ENCODE measurements at regions not wholly inside any gene's neighbourhood (a gene's known extent, or its start where the extent isn't known, plus 50 kb on each side); places are given as distances from the start of the nearest gene placed in this dataset.

DNA sequence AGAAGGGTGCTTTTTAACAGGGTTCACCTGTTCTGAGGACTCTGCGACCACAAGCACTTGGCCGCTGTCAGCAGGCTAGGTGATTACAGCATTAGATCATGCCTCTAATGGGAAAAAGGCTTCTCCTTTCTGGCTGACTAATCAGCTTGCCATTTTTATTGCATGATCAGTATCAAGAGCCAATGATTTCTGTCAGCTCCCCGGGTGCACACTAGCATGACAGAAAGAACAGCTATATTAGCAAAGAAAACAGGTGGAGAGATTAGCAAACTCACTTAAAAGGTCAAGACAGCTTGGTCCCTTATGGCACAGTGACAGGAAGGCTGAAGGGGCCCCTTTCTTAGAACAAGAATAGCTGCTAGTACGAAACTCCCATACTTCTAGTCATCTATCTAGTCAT is 170.0 kb downstream of the SMIM20 start:
- no peak for ATAC-seq
- H3K4me1 Mint-ChIP-seq: peaks cover 5 to 21% (median 12%) of the 10 kb centered on the region in 4 donors

DNA sequence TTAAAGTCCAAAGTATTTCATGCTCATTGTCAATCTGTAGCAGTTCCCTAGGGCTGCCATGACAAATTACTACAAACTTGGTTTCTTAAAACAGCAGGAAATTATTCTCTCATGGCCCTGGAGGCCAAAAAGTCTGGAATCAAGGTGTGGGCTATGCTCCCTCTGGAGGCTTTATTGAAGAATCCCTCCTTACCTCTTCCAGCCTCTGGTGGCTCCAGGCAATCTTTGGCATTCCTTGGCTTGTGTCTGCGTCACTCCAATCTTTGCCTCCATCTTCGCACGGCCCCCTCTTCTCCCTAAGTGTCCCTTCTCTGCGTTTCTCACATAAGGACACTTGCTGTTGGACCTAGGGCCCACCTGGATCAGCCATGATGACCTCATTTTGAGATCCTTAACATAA is 170.4 kb downstream of the SMIM20 start:
- Mint-ChIP-seq H3K27me3 (peaks cover 6 to 47% (median 18%) of the 10 kb centered on the region in 5 donors), H3K27ac (no peak overlapping the region), H3K9me3 (peaks cover 0 to 2% (median 0%) of the 10 kb centered on the region in 9 donors), H3K4me1 (peaks cover 5 to 21% (median 12%) of the 10 kb centered on the region in 4 donors), H3K36me3 (no peaks in the 10 kb centered on the region), H3K4me3 (no peak overlapping the region)
- ATAC-seq (no peak), DNase-seq (no peak)
- POLR2A ChIA-PET: no interaction called here

More for the DNA sequence above, 170.0 kb downstream of the SMIM20 start:
- DNase-seq: no peak
- POLR2A ChIA-PET: no interaction called here
- Mint-ChIP-seq H3K36me3 (no peaks in the 10 kb centered on the region), H3K4me3 (no peak overlapping the region), H3K27me3 (peaks cover 6 to 47% (median 18%) of the 10 kb centered on the region in 5 donors), H3K27ac (no peak overlapping the region), H3K9me3 (peaks cover 0 to 2% (median 0%) of the 10 kb centered on the region in 9 donors)

DNA sequence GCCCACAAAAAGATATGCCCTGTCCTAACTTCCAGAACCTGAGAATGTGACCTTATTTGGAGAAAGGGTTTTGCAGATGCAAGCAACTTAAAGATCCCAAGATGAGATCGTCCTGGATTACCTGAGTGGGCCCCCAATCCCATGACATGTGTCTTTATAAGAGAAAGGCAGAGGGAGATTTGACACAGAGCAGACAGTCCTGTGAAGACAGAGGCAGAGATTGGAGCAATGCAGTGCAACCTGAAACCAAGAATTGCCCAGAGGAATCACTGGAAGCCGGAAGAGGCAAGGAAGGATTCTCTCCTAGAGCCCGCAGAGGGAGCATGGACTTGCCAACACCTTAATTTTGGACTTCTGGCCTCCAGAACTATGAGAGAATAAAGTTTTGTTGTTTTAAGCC is 171.5 kb downstream of the SMIM20 start:
- POLR2A ChIA-PET: no interaction called here

DNA sequence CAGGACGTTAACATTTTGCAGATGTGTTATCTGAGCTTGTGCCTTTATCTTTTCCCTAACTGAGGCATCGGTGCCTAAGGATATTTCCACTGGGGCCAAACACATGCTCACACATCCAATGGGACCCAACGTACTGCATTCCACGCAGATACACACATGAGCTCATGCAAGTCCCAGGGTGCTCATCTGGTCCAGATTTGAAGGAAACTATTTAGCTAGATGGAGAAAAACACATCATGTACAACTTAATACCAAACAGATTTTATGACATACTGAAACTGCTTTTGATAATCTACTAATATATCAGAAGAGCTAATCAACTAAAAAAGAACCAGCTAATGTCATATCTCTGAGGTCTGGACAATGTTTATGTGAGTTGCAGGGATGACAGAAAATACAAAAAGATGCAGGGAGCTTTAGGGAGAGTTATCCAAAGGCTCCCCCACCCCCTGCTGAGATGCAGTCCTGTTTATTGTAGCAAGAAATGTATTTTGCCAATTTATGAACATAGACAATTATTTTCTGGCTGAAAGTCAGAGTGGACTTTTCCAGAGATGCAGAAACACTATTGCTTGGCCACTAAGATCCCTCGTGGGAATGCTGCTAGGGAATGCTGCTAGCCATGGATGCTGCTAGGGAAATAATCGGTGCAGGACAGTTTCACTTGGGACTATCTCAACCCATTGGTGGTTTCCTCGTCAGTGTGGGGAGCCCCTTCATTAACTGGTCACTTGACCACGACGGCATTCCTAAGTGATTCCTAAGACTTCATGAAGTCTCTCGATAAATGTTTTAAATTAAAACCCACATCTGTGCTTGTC is 172.8 kb downstream of the SMIM20 start:
- no peak for ATAC-seq

More for the DNA sequence above, 171.5 kb downstream of the SMIM20 start:
- Mint-ChIP-seq H3K4me1 (peaks cover 5 to 21% (median 12%) of the 10 kb centered on the region in 4 donors), H3K27ac (no peak overlapping the region), H3K36me3 (peaks cover 0 to 8% (median under 1%) of the 10 kb centered on the region in 3 donors), H3K4me3 (no peak overlapping the region), H3K9me3 (peaks cover 0 to 10% (median 8%) of the 10 kb centered on the region in 9 donors), H3K27me3 (peaks cover 7 to 50% (median 18%) of the 10 kb centered on the region in 5 donors)
- DNase-seq (no peak), ATAC-seq (no peak)

GRCh38 chr4:26088433-26088928 is 174.5 kb downstream of the SMIM20 start:
- no peak for ATAC-seq
- no peak overlapping the region for H3K4me3 Mint-ChIP-seq
- H3K27ac Mint-ChIP-seq: peak overlapping the region in 1 of 10 donors; percentile 21
- H3K4me1 Mint-ChIP-seq: peaks cover 0 to 16% (median 4%) of the 10 kb centered on the region in 4 donors
- peaks cover 0 to 18% (median 2%) of the 10 kb centered on the region in 3 donors for H3K36me3 Mint-ChIP-seq
- H3K27me3 Mint-ChIP-seq: peaks cover 5 to 31% (median 17%) of the 10 kb centered on the region in 5 donors
- DNase-seq: no peak
- H3K9me3 Mint-ChIP-seq: peaks cover 3 to 28% (median 18%) of the 10 kb centered on the region in 9 donors
- POLR2A ChIA-PET: no interaction called here

More for the DNA sequence above, 172.8 kb downstream of the SMIM20 start:
- Mint-ChIP-seq H3K27ac (peak overlapping the region in 1 of 10 donors; percentile 73), H3K4me3 (no peak overlapping the region), H3K9me3 (peaks cover 3 to 22% (median 16%) of the 10 kb centered on the region in 9 donors), H3K36me3 (peaks cover 0 to 18% (median 2%) of the 10 kb centered on the region in 3 donors), H3K27me3 (peaks cover 5 to 39% (median 15%) of the 10 kb centered on the region in 5 donors), H3K4me1 (peaks cover 5 to 16% (median 7%) of the 10 kb centered on the region in 4 donors)
- POLR2A ChIA-PET: no interaction called here
- DNase-seq: no peak

GRCh38 chr4:26093551-26093950 is 179.5 kb downstream of the SMIM20 start:
- no peak for DNase-seq
- POLR2A ChIA-PET: no interaction called here
- Mint-ChIP-seq H3K36me3 (peaks cover 0 to 33% (median 2%) of the 10 kb centered on the region in 3 donors), H3K27me3 (peaks cover 3 to 34% (median 10%) of the 10 kb centered on the region in 5 donors), H3K4me3 (no peak overlapping the region), H3K9me3 (peaks cover 5 to 47% (median 28%) of the 10 kb centered on the region in 9 donors), H3K4me1 (peaks cover 0 to 8% (median 2%) of the 10 kb centered on the region in 4 donors), H3K27ac (peak overlapping the region in 2 of 10 donors; percentile 52 to 77)
- ATAC-seq: no peak

DNA sequence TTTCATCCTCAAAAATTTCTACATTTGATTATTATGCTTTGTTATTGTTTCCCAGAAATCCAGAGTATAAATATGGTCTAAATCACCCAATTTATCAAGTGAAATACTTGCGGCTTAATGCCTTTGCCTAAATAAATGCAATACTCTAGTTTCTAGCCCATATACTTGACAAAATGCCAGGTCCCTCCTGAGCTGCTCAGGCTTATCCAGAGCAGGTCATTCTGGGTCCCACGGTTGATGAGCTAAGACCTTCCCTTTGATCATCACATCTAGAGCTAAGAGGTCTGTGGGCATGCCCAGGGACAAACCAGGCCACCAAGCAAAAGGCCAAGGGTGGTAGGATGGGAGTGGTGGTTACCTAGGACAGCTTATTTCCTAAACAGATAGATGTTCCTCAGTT is 180.1 kb downstream of the SMIM20 start:
- Mint-ChIP-seq H3K4me1 (peaks cover 0 to 4% (median 0%) of the 10 kb centered on the region in 4 donors), H3K27me3 (peaks cover 3 to 34% (median 10%) of the 10 kb centered on the region in 5 donors), H3K36me3 (peaks cover 0 to 38% (median 2%) of the 10 kb centered on the region in 3 donors), H3K9me3 (peaks cover 5 to 52% (median 29%) of the 10 kb centered on the region in 9 donors), H3K4me3 (no peak overlapping the region), H3K27ac (no peak overlapping the region)
- no peak for DNase-seq
- POLR2A ChIA-PET: no interaction called here
- no peak for ATAC-seq

DNA sequence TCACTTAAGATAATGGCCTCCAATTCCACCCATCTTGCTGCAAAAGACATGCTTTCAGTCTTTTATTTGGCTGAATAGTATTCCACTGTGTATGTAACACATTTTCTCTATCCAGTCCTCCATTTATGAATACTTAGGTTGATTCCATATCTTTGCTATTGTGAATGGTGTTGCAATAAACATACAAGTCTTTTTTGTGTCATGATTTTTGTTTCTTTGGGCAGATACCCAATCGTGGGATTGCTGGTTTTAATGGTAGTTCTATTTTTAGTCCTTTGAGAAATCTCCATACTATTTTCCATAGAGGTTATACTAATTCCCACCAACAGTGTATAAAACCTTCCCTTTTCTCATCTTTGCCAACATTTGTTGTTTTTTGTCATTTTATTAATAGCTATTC is 180.9 kb downstream of the SMIM20 start:
- H3K9me3 Mint-ChIP-seq: peaks cover 8 to 57% (median 29%) of the 10 kb centered on the region in 9 donors
- no peak overlapping the region for H3K27ac Mint-ChIP-seq
- DNase-seq (no peak), ATAC-seq (no peak)
- peaks cover 2 to 43% (median 3%) of the 10 kb centered on the region in 3 donors for H3K36me3 Mint-ChIP-seq
- no peak overlapping the region for H3K4me3 Mint-ChIP-seq
- POLR2A ChIA-PET: no interaction called here
- H3K27me3 Mint-ChIP-seq: peaks cover 3 to 30% (median 11%) of the 10 kb centered on the region in 5 donors
- peaks cover 0 to 4% (median 0%) of the 10 kb centered on the region in 4 donors for H3K4me1 Mint-ChIP-seq

- Mint-ChIP-seq H3K4me3 (no peak overlapping the region), H3K9me3 (peaks cover 5 to 35% (median 16%) of the 10 kb centered on the region in 9 donors), H3K27me3 (peaks cover 2 to 23% (median 7%) of the 10 kb centered on the region in 5 donors), H3K27ac (no peak overlapping the region), H3K4me1 (no peaks in the 10 kb centered on the region), H3K36me3 (peaks cover 0 to 32% (median 3%) of the 10 kb centered on the region in 3 donors)
- ATAC-seq: no peak
- DNase-seq: no peak
- POLR2A ChIA-PET: no interaction called here
Measured at GRCh38 chr4:26099967-26100366, 185.9 kb downstream of the SMIM20 start.

GRCh38 chr4:26101011-26101410 is 187.0 kb downstream of the SMIM20 start:
- DNase-seq (no peak), ATAC-seq (no peak)
- peaks cover 1 to 14% (median 7%) of the 10 kb centered on the region in 5 donors for H3K27me3 Mint-ChIP-seq
- peaks cover 0 to 1% (median 0%) of the 10 kb centered on the region in 4 donors for H3K4me1 Mint-ChIP-seq
- H3K9me3 Mint-ChIP-seq: peaks cover 5 to 35% (median 16%) of the 10 kb centered on the region in 9 donors
- H3K4me3 Mint-ChIP-seq: no peak overlapping the region
- POLR2A ChIA-PET: no interaction called here
- peaks cover 0 to 32% (median 3%) of the 10 kb centered on the region in 3 donors for H3K36me3 Mint-ChIP-seq
- H3K27ac Mint-ChIP-seq: no peak overlapping the region

GRCh38 chr4:26104056-26104685 is 190.2 kb downstream of the SMIM20 start:
- H3K27me3 Mint-ChIP-seq: peaks cover 0 to 5% (median 4%) of the 10 kb centered on the region in 5 donors
- DNase-seq (no peak), ATAC-seq (no peak)
- no peak overlapping the region for H3K27ac Mint-ChIP-seq
- peaks cover 0 to 10% (median 3%) of the 10 kb centered on the region in 9 donors for H3K9me3 Mint-ChIP-seq
- peaks cover 0 to 1% (median 0%) of the 10 kb centered on the region in 4 donors for H3K4me1 Mint-ChIP-seq
- POLR2A ChIA-PET: no interaction called here
- H3K36me3 Mint-ChIP-seq: peaks cover 0 to 11% (median 3%) of the 10 kb centered on the region in 3 donors
- no peak overlapping the region for H3K4me3 Mint-ChIP-seq

- no peaks in the 10 kb centered on the region for H3K9me3 Mint-ChIP-seq
- DNase-seq: no peak
- no peak overlapping the region for H3K4me3 Mint-ChIP-seq
- peaks cover 0 to 11% (median 6%) of the 10 kb centered on the region in 5 donors for H3K27me3 Mint-ChIP-seq
- POLR2A ChIA-PET: no interaction called here
- peaks cover 0 to 1% (median 0%) of the 10 kb centered on the region in 4 donors for H3K4me1 Mint-ChIP-seq
- no peak for ATAC-seq
- H3K27ac Mint-ChIP-seq: no peak overlapping the region
- no peaks in the 10 kb centered on the region for H3K36me3 Mint-ChIP-seq
Measured at GRCh38 chr4:26105337-26105736, 191.3 kb downstream of the SMIM20 start.

All from naive thymus-derived CD8-positive, alpha-beta T cell (primary cell).